Mesenchymal stem cell (in vitro differentiated cells and primary cell): ENCODE measurements at regions not wholly inside any gene's neighbourhood (a gene's known extent, or its start where the extent isn't known, plus 50 kb on each side); places are given as distances from the start of the nearest gene placed in this dataset.

Experiments used
- DNase-seq: peaks from one replicate; pipeline ENCODE4 v3.0.0-alpha.2; 2013
- H2AFZ ChIP-seq: one replicate; pipeline ENCODE4 v1.6.1; 2013; ENCODE audit warnings: low read depth, mild to moderate bottlenecking, control low read depth, inconsistent platforms, low read length, moderate library complexity
- H2AK5ac ChIP-seq: 2 replicates; pipeline ENCODE4 v1.6.1; 2013; ENCODE audit warnings: low read length, moderate library complexity, mild to moderate bottlenecking, inconsistent platforms; ENCODE audit not compliant: severe bottlenecking
- H2BK120ac ChIP-seq: one replicate; pipeline ENCODE4 v1.6.1; 2013; ENCODE audit warnings: low read depth, mild to moderate bottlenecking, inconsistent platforms, low read length, moderate library complexity
- H2BK12ac ChIP-seq, 2 experiments: one replicate each; pipeline ENCODE4 v1.6.1; 2013; ENCODE audit warnings: inconsistent platforms in 2 of 2, low read length in 2 of 2, mild to moderate bottlenecking in 2 of 2, moderate library complexity in 2 of 2, control low read depth in 1 of 2
- H2BK15ac ChIP-seq: one replicate; pipeline ENCODE4 v1.6.1; 2013; ENCODE audit warnings: mild to moderate bottlenecking, low read depth, inconsistent platforms; ENCODE audit not compliant: poor library complexity, severe bottlenecking
- H2BK5ac ChIP-seq: 2 replicates; pipeline ENCODE4 v1.6.1; 2013; ENCODE audit warnings: low read depth, mild to moderate bottlenecking, low read length, control low read depth, inconsistent platforms; ENCODE audit not compliant: poor library complexity, severe bottlenecking
- H3K14ac ChIP-seq, 2 experiments: one replicate each; pipeline ENCODE4 v1.6.1; 2013; ENCODE audit warnings: inconsistent platforms in 2 of 2, low read length in 2 of 2, control low read depth in 1 of 2, mild to moderate bottlenecking in 1 of 2, moderate library complexity in 1 of 2
- H3K18ac ChIP-seq, 2 experiments: one replicate each; pipeline ENCODE4 v1.6.1; 2013; ENCODE audit warnings: inconsistent platforms in 2 of 2, low read length in 2 of 2, control low read depth in 1 of 2, low read depth in 1 of 2, mild to moderate bottlenecking in 1 of 2
- H3K23ac ChIP-seq, 2 experiments: one replicate each; pipeline ENCODE4 v1.6.1; 2013; ENCODE audit warnings: inconsistent platforms in 2 of 2, low read length in 2 of 2, mild to moderate bottlenecking in 2 of 2, moderate library complexity in 2 of 2, control low read depth in 1 of 2
- H3K27ac ChIP-seq: 2 replicates; pipeline ENCODE4 v1.5.1; 2013; ENCODE audit warnings: mild to moderate bottlenecking, moderate library complexity, low read length, control low read depth, inconsistent platforms; ENCODE audit not compliant: poor library complexity, severe bottlenecking
- H3K27me3 ChIP-seq, 2 experiments: 2 replicates each; pipeline versions ENCODE4 v1.6.1 to v1.7.0; 2013; ENCODE audit warnings: low read length in 2 of 2, mild to moderate bottlenecking in 2 of 2, moderate library complexity in 2 of 2, control low read depth in 1 of 2, inconsistent platforms in 1 of 2; ENCODE audit not compliant: control insufficient read depth in 1 of 2, insufficient read depth in 1 of 2
- H3K36me3 ChIP-seq, 2 experiments: 2 replicates each; pipeline versions ENCODE4 v1.6.1 to v1.7.0; 2013; ENCODE audit warnings: low read length in 2 of 2, control low read depth in 1 of 2, inconsistent platforms in 1 of 2, low read depth in 1 of 2, mild to moderate bottlenecking in 1 of 2; ENCODE audit not compliant: insufficient read depth in 2 of 2, control insufficient read depth in 1 of 2
- H3K4ac ChIP-seq, 2 experiments: one replicate each; pipeline ENCODE4 v1.6.1; 2013; ENCODE audit warnings: inconsistent platforms in 2 of 2, low read length in 2 of 2, mild to moderate bottlenecking in 2 of 2, moderate library complexity in 2 of 2, control low read depth in 1 of 2, low read depth in 1 of 2
- H3K4me1 ChIP-seq: 2 replicates; pipeline ENCODE4 v1.6.1; 2013; ENCODE audit warnings: low read depth, low read length, control low read depth; ENCODE audit not compliant: control insufficient read depth, insufficient read depth
- H3K4me2 ChIP-seq: 2 replicates; pipeline ENCODE4 v1.6.1; 2013; ENCODE audit warnings: low read length, mild to moderate bottlenecking, inconsistent platforms; ENCODE audit not compliant: poor library complexity, severe bottlenecking
- H3K4me3 ChIP-seq, 2 experiments: 2 replicates each; pipeline versions ENCODE4 v1.5.1 to v1.7.0; 2013; ENCODE audit warnings: low read length in 2 of 2, mild to moderate bottlenecking in 2 of 2, control low read depth in 1 of 2, low read depth in 1 of 2; ENCODE audit not compliant: insufficient read depth in 1 of 2
- H3K79me1 ChIP-seq: replicated peaks from 2 replicates; pipeline ENCODE4 v1.6.1; 2013; ENCODE audit warnings: mild to moderate bottlenecking, control low read depth, low read length, inconsistent platforms; ENCODE audit not compliant: poor library complexity, severe bottlenecking
- H3K9ac ChIP-seq: 2 replicates; pipeline ENCODE4 v1.7.0; 2013; ENCODE audit warnings: mild to moderate bottlenecking, low read length, moderate library complexity
- H3K9me3 ChIP-seq: 2 replicates; pipeline ENCODE4 v1.7.0; 2013; ENCODE audit warnings: mild to moderate bottlenecking, low read length; ENCODE audit not compliant: control insufficient read depth
- H4K8ac ChIP-seq: one replicate; pipeline ENCODE4 v1.6.1; 2013; ENCODE audit warnings: inconsistent platforms, mild to moderate bottlenecking, low read length, moderate library complexity
- H4K91ac ChIP-seq: one replicate; pipeline ENCODE4 v1.6.1; 2013; ENCODE audit warnings: mild to moderate bottlenecking, low read length, inconsistent platforms
- WGBS: methylation state at CpG from one replicate; pipeline ENCODE4 v1.1.7; 2013; ENCODE audit warnings: mixed read lengths; 5-methylcytosine and 5-hydroxymethylcytosine counted together

- whole genome bisulfite sequencing, result over 99% methylated on average over 6 of the region's 12 CpGs
- H3K18ac ChIP-seq, result no peak overlapping the region
- peaks cover 0 to 4% of the 10 kb centered on the region in 2 experiments for H3K27me3 ChIP-seq
- no peak overlapping the region for H2BK15ac ChIP-seq
- no peak overlapping the region for H3K27ac ChIP-seq
- H2BK12ac ChIP-seq, result no peak overlapping the region
- H2BK5ac ChIP-seq, result no peak overlapping the region
- no peak overlapping the region for H4K8ac ChIP-seq
- H3K23ac ChIP-seq, result no peak overlapping the region
- H3K9me3 ChIP-seq, result no peaks in the 10 kb centered on the region
- H4K91ac ChIP-seq, result no peak overlapping the region
- no peak overlapping the region for H3K4me2 ChIP-seq
- H3K36me3 ChIP-seq, result peaks cover 0 to 5% of the 10 kb centered on the region in 2 experiments
- no peak overlapping the region for H3K14ac ChIP-seq
- H2BK120ac ChIP-seq, result no peak overlapping the region
- H3K79me1 ChIP-seq, result no peaks in the 10 kb centered on the region
- no peak for DNase-seq
- H3K9ac ChIP-seq, result no peak overlapping the region
- H2AFZ ChIP-seq, result no peak overlapping the region
- no peak overlapping the region for H2AK5ac ChIP-seq
- H3K4me3 ChIP-seq, result peak overlapping the region in 1 of 2 experiments; percentile 8
- peaks cover 3% of the 10 kb centered on the region for H3K4me1 ChIP-seq
- H3K4ac ChIP-seq, result no peak overlapping the region
Measured at GRCh38 chr21:34311561-34312330, 52.1 kb upstream of the KCNE2 start.

- WGBS, result 0% methylated on average over 1 of the region's 1 CpG
- Histone ChIP-seq H2BK15ac (no peak overlapping the region), H3K9me3 (no peaks in the 10 kb centered on the region), H4K91ac (no peak overlapping the region), H3K36me3 (no peaks in the 10 kb centered on the region), H3K4me3 (no peak overlapping the region), H3K9ac (no peak overlapping the region), H3K4me2 (no peak overlapping the region), H2BK120ac (no peak overlapping the region), H3K79me1 (no peaks in the 10 kb centered on the region), H4K8ac (no peak overlapping the region), H3K18ac (no peak overlapping the region), H3K23ac (no peak overlapping the region), H2AFZ (no peak overlapping the region), H3K4me1 (peaks cover 3% of the 10 kb centered on the region), H3K14ac (peak overlapping the region in 1 of 2 experiments; percentile 61), H2AK5ac (no peak overlapping the region), H2BK5ac (no peak overlapping the region), H3K27me3 (no peaks in the 10 kb centered on the region), H3K27ac (no peak overlapping the region), H3K4ac (no peak overlapping the region), H2BK12ac (no peak overlapping the region)
- no peak for DNase-seq
Measured at GRCh38 chr21:34313116-34313515, 50.7 kb upstream of the KCNE2 start.
